OCI-LY7 (cell line): ENCODE measurements at regions not wholly inside any gene's neighbourhood (a gene's known extent, or its start where the extent isn't known, plus 50 kb on each side); places are given as distances from the start of the nearest gene placed in this dataset.

Source experiments
- BruUV-seq: library from RNA; stranded (reverse); fragments of 400-500 nt; replicated peaks from 2 replicates; lab custom pipeline; 2021; lab: Mats Ljungman, UMichigan
- CTCF ChIA-PET: fragments of 300-600 bp; sonication (Branson Sonifier 250); formaldehyde crosslinking; loops from one replicate; lab custom pipeline; 2022; ENCODE audit warnings: antibody characterized with exemption; ENCODE audit not compliant: unreplicated experiment; lab: Charles Lee
- POLR2A ChIA-PET: fragments of 300-600 bp; sonication (Branson Sonifier 250); formaldehyde crosslinking; loops from one replicate; lab custom pipeline; 2022; ENCODE audit warnings: antibody characterized with exemption; lab: Charles Lee
- DNase-seq: peaks from one replicate; pipeline ENCODE4 v3.0.0-alpha.2; 2015; ENCODE audit warnings: low spot score
- H2AFZ ChIP-seq: fragments of 200-600 bp; sonication (generic), shearing (Covaris generic); 2 replicates; pipeline ENCODE4 v1.6.1; 2014; ENCODE audit warnings: mild to moderate bottlenecking, antibody characterized with exemption, low read length, moderate library complexity
- H3K27ac ChIP-seq: fragments of 200-600 bp; sonication (generic); 2 replicates; pipeline ENCODE4 v1.5.1; 2014; ENCODE audit warnings: mixed run types, low read depth, mild to moderate bottlenecking, moderate library complexity, low read length, inconsistent platforms; ENCODE audit not compliant: poor library complexity, severe bottlenecking
- H3K36me3 ChIP-seq: fragments of 200-600 bp; sonication (generic); 2 replicates; pipeline ENCODE4 v1.6.1; 2014; ENCODE audit warnings: mild to moderate bottlenecking, antibody characterized with exemption, low read length, moderate library complexity, mixed read lengths; ENCODE audit not compliant: insufficient read depth
- H3K4me1 ChIP-seq: fragments of 200-600 bp; sonication (generic); 2 replicates; pipeline ENCODE4 v1.5.1; 2014; ENCODE audit warnings: mild to moderate bottlenecking, low read length; ENCODE audit not compliant: insufficient read depth, poor library complexity, severe bottlenecking
- H3K4me2 ChIP-seq: fragments of 200-600 bp; sonication (generic); 2 replicates; pipeline ENCODE4 v1.6.1; 2014; ENCODE audit warnings: mild to moderate bottlenecking, low read length
- H3K4me3 ChIP-seq: fragments of 200-600 bp; sonication (generic); 2 replicates; pipeline ENCODE4 v1.5.1; 2014; ENCODE audit warnings: mild to moderate bottlenecking, low read depth, low read length; ENCODE audit not compliant: poor library complexity, severe bottlenecking
- H3K79me2 ChIP-seq: fragments of 200-600 bp; sonication (generic); 2 replicates; pipeline ENCODE4 v1.6.1; 2016; ENCODE audit warnings: low read depth, mild to moderate bottlenecking, low read length, moderate library complexity, mixed read lengths; ENCODE audit not compliant: insufficient read depth
- H3K9me2 ChIP-seq: fragments of 200-600 bp; sonication (generic); 2 replicates; pipeline ENCODE4 v1.6.1; 2016; ENCODE audit warnings: mild to moderate bottlenecking, low read length, mixed read lengths; ENCODE audit not compliant: insufficient read depth
- H3K9me3 ChIP-seq: fragments of 200-600 bp; sonication (generic); 2 replicates; pipeline ENCODE4 v1.6.1; 2014; ENCODE audit warnings: mild to moderate bottlenecking, mixed run types, low read length, mixed read lengths
- H4K20me1 ChIP-seq: fragments of 200-600 bp; sonication (generic); 2 replicates; pipeline ENCODE4 v1.6.1; 2014; ENCODE audit warnings: mild to moderate bottlenecking, antibody characterized with exemption, low read length, moderate library complexity, mixed read lengths; ENCODE audit not compliant: insufficient read depth
- EZH2phosphoT487 ChIP-seq: fragments of 200-600 bp; sonication (generic); IDR thresholded peaks from 2 replicates; pipeline ENCODE4 v1.6.1; 2018; ENCODE audit warnings: low read depth, borderline replicate concordance, mild to moderate bottlenecking, mixed run types, antibody characterized with exemption, low read length, moderate library complexity, mixed read lengths
- intact Hi-C: fragments of 100-400 bp; cut with micrococcal nuclease; formaldehyde crosslinking; loops from one replicate; pipeline ENCODE4 v1.10.0; 2022; ENCODE audit not compliant: unreplicated experiment
- TF ChIP-seq, protein P1 (sequence below): fragments of 200-600 bp; sonication (generic); conservative IDR thresholded peaks from 2 replicates; pipeline ENCODE4 v1.5.1; 2014; ENCODE audit warnings: mild to moderate bottlenecking, antibody characterized with exemption, low read length, moderate library complexity, mixed read lengths

DNA sequence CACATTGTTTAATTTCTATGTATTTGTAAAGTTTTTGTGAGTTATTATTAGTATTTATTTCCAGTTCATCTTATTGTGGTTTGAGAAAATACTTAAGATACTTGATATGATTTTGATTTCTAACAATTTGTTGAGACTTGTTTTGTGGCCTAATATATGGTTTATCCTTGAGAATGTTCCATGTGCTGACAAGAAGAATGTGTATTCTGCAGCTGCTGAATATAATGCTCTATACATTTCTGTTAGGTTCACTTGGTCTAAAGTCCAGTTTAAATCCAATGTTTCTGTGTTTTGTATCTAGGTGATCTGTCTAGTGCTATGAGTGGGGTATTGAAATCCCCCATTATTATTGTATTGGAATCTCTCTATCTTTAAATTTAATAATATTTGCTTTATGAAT, 201.3 kb downstream of the FSIP2 start:
- Histone ChIP-seq H3K27ac (no peak overlapping the region), H2AFZ (no peak overlapping the region), H3K36me3 (no peaks in the 10 kb centered on the region), H3K4me2 (no peak overlapping the region), H3K79me2 (no peaks in the 10 kb centered on the region), H3K4me3 (no peak overlapping the region), H3K4me1 (no peaks in the 10 kb centered on the region), H3K9me2 (no peaks in the 10 kb centered on the region), H3K9me3 (no peaks in the 10 kb centered on the region), H4K20me1 (no peaks in the 10 kb centered on the region)
- POLR2A ChIA-PET = no interaction called here
- CTCF ChIA-PET = no interaction called here
- no peak for DNase-seq
- TF ChIP-seq EZH2phosphoT487 = no peak
- TF ChIP-seq, protein P1, sequence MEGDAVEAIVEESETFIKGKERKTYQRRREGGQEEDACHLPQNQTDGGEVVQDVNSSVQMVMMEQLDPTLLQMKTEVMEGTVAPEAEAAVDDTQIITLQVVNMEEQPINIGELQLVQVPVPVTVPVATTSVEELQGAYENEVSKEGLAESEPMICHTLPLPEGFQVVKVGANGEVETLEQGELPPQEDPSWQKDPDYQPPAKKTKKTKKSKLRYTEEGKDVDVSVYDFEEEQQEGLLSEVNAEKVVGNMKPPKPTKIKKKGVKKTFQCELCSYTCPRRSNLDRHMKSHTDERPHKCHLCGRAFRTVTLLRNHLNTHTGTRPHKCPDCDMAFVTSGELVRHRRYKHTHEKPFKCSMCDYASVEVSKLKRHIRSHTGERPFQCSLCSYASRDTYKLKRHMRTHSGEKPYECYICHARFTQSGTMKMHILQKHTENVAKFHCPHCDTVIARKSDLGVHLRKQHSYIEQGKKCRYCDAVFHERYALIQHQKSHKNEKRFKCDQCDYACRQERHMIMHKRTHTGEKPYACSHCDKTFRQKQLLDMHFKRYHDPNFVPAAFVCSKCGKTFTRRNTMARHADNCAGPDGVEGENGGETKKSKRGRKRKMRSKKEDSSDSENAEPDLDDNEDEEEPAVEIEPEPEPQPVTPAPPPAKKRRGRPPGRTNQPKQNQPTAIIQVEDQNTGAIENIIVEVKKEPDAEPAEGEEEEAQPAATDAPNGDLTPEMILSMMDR = no peak
- intact Hi-C loops = no loop called here
- BruUV-seq = no TSS peak

DNA sequence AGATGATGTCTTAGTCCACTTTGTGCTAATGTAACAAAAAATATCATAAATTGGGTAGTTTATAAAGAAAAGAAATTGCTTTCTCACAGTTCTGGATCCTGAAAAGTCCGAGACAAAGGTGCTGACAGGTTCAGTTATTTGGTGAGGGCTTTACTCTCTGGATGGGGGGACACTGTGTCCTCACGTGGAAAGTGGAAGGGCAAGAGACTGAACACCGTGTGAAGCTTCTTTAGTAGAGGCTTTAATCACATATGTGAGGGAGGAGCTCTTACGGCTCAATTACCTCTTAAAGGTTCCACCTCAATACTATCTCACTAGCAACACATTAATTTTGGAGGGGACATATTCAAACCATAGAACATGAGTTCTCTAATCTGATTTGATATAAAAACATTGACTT, 204.3 kb downstream of the FSIP2 start:
- Histone ChIP-seq H3K27ac (no peak overlapping the region), H4K20me1 (no peaks in the 10 kb centered on the region), H2AFZ (no peak overlapping the region), H3K79me2 (no peaks in the 10 kb centered on the region), H3K36me3 (no peaks in the 10 kb centered on the region), H3K4me1 (no peaks in the 10 kb centered on the region), H3K4me2 (no peak overlapping the region), H3K9me3 (no peaks in the 10 kb centered on the region), H3K9me2 (no peaks in the 10 kb centered on the region), H3K4me3 (no peak overlapping the region)
- ChIA-PET CTCF (no interaction called here), POLR2A (interaction anchor here (0.6 kb wide), 1 partner anchor 58 kb away, joined by 3 read pairs; no protein-coding TSS in a partner anchor)
- BruUV-seq = no TSS peak
- intact Hi-C loops = no loop called here
- no peak for DNase-seq
- TF ChIP-seq, protein P1 = no peak
- TF ChIP-seq EZH2phosphoT487 = no peak

DNA sequence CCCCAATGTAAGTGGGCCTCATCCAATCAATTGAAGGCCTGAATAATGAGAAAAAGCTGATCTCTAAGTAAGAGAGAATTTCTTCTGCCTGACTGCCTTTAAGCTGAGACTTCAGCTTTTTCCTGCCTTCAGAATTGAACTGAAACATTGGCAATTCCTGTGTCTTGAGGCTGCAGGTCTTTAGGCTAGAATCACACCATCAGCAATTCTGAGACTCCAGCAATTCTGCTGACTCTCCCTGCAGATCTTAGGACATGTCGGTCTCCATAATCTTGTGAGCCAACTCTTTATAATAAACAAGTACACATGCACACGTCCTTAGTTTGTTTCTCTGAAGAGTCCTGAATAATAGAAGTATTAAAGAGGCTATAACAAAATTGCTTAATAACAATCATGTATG, 209.1 kb downstream of the FSIP2 start:
- no peaks in the 10 kb centered on the region for H3K4me1 ChIP-seq
- no peak overlapping the region for H2AFZ ChIP-seq
- H3K4me3 ChIP-seq = no peak overlapping the region
- H3K27ac ChIP-seq = no peak overlapping the region
- ChIA-PET CTCF (no interaction called here), POLR2A (no interaction called here)
- DNase-seq = no peak
- no peaks in the 10 kb centered on the region for H3K36me3 ChIP-seq
- no peak overlapping the region for H3K4me2 ChIP-seq
- no TSS peak for BruUV-seq
- H3K9me2 ChIP-seq = no peaks in the 10 kb centered on the region
- no peak for TF ChIP-seq EZH2phosphoT487
- TF ChIP-seq, protein P1 = no peak
- H3K9me3 ChIP-seq = no peaks in the 10 kb centered on the region
- H4K20me1 ChIP-seq = no peaks in the 10 kb centered on the region
- no peaks in the 10 kb centered on the region for H3K79me2 ChIP-seq
- intact Hi-C loops = no loop called here
